Suppressor macrophage (primary cell): ENCODE measurements at regions not wholly inside any gene's neighbourhood (a gene's known extent, or its start where the extent isn't known, plus 50 kb on each side); places are given as distances from the start of the nearest gene placed in this dataset.
A peak's percentile ranks its signal among the peaks of the same experiment; 100 is the strongest.

Experiments
- DNase-seq, 4 experiments: peaks; one replicate each; pipeline ENCODE4 v3.0.0-alpha.2; 2020 to 2022

DNA sequence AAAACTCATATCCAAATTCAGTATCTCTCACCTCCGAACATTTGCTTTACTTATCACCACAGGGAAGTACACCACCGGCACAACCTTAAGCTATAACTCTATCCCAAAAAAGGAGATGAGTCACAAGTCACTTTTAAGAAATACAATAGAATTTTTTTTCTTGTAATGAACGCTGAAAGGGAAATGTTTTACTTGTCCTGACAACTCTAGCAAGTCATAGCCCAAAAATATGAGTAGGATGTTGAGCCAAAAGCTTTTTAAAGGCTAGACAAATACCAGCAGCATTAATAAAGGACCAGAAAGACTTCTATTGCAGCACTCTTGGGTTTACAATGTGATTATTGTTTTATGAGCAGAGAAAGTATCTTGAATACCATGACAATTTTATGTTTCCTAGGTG, 147.3 kb upstream of the FST start:
- DNase-seq, result no peak

DNA sequence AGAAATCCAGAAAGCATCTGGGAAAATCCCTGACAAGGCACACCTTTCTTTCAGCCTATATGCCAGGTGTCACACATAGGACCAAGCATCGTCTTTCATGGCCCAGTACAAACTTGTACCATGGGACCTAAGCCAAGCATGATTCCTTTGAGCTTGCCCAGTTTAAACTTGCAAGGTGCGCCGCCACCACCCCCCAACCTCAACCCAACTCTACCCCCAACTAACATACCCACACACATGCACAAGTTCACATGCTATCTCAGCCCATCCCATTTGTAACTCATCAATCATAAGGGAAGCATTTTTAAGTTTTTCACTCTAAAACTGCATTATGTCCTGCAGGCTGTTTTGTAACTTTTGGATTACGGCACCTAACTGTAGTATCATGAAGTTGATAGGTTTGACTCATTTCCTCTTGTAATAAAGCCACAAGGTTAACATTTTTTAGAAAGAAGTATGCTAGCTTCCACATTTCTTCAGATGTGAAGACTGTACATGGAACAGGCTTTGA, 145.9 kb upstream of the FST start:
- peak in 2 of 4 experiments; percentile 12 to 28 for DNase-seq

DNA sequence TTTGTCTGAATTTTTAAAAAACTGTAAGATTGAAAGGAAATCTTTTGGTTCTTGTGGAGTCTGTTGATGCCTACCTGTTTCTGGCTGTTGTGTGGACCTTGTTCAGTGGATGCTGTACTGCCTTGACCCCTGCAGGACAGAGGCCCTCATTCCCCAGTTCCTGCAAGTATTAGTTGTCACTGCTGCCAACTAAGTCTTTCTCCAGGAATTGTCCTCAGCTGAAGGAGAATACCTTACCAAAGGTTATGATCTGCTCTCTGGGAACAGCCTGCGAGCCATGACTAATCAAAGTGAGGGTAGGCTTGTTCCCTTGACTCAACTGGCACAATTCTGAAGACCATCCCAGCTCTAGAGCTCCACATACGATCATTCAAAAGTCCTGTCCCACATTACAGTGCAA, 145.3 kb upstream of the FST start:
- DNase-seq, result peak in 1 of 4 experiments; percentile 3

DNA sequence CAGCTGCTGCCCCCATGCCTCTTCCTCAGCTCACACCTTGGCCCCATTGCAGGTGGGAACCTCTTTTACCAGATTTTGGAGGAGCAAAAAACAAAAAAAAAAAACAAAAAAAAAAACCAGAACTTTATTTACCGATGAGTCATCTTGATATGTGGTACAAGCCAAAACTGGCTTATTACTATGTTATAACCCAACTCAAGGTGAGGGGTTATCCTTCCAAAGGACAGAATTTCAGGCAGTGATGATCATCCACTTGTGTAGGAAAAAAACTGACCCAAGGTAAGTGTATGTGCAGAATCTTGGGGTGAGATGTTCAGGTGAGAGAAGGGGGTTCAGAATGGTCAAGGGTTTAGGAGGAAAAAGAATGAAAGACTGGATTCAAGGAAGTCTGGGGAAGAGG, 142.6 kb upstream of the FST start:
- DNase-seq, result no peak

DNA sequence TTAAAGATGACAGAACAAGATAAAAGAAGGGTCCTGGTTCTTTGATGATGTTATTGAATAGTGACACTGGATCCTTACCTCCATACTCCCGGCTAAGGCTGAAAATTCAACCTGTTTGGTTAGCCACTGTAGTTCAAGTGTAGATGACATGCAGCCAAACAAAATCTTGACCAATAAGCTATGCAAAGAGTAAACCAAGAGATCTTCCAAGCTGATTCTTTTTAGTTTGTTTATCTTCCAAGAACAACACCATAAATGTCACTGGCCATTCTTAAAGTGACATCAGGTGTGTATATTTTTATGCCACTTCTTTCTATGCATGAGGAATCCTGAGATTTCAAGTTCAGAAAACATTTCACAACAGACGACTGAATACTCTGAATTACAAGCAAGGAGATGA, 141.5 kb upstream of the FST start:
- no peak for DNase-seq

DNA sequence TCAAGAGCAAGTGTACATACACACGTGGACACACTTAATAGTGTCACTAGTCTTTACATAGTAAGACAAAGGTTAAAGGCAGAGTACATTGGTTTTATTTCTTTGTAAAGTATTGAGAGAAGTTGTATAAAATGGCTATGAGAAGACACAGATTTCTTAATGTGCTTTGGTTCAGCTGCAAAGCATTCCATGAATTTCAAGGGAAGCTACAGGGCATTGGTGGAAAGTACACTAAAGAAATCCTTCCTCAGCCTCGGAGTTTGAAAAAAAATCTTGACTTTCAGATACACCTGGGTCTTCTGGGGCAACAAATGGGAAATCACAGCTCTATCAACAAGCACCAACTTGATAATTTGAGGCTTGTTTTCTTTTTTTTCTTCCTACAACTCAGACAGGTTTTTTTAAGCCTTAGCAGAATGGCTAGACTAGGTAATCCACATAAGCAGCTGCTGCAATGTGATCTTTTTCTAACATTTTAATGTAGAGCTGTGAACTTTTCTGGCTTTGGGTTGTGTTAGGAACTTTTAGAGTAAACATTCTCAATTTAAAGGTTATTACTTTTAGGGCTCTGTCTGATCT, 140.4 kb upstream of the FST start:
- no peak for DNase-seq

DNA sequence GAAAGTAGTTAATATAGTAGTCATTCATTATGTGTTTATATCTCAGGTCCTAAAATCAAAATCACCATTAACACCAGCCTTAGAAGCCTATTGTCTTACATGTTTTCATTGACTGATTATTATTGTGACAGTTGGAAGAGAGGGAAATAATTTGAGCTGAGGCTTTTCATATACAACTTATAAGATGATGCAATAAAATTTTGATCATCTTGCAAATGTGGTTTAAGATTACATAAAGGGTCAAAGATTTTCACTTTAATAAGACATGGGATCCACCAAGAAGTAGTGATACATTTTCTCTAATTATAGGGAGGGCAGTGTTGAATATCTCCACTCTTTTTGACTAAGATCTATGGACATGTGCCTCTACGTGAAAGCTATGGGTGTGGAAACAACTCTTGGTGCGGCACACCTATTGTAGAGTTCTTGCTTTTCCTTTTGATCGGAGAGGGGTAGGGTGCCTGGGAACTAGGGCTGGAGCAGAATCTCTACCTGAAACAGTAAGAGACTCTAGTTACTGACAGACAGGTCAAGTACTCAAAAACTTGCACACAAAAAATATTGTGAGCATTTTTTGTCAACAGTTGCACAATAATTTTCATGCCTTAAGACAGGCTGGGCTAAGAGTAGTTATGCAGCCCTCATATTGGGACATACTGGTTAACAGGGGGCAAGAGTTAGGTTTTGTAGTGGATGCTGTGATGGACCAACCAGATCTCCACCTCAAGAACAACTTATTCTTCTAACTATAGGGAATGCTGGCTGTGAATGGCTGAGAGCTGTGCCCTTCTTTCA, 139.3 kb upstream of the FST start:
- no peak for DNase-seq

DNA sequence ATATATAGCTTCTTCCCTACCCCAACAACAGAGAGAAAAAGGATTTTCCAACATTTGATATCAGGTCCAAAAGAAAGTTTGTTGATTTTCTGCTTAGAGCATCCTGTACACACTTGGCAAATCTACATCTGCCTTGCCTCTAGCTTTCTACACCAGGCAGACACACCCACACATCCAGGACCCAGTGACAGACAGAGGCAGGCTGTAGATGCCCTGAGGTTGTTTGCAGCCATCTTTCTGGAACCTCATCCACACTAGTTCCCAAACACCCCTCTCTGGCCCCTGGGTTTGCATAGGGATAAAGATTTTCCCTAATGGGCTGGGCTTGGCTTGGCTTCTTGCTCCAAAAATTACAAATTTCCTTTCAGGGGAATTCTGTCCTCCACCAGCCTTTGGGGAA, 138.2 kb upstream of the FST start:
- DNase-seq, result no peak

DNA sequence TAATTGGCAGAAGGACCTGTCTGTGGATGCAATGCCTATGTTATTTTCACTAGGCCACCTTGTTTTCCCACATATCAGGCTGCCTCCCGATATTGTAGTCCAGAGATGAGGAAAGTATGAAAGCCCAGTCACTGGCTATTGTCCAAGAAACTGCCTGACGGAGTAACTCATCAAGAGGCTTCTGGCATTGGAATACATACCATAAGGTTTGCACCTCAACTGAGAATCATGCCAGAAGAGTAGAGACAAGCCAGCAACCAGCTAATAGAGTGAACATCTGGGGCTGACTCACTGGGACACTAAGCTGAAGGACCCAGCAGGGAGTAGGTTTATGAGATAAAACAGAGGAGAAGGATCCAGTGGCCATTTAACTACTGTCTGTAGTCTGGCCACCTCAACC, 137.2 kb upstream of the FST start:
- DNase-seq, result no peak

DNA sequence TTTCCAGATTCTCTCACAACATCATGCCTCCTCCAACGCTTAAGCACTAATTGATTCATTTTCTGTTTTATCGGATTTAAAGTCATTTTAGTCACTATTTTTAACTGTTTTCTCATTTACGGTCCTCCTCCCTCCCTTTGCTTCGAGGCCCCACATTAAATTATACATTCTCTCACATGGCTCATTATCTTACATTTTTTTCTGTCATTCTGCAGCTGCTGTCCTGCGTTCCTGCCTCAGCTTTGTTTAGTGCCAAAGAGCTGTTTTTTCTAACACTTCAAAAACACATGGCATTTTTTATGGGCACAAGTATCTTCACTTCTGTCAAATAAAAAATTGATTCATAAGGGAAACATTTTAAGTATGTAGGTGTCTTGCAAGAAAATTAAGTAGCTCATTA, 130.1 kb upstream of the FST start:
- DNase-seq, result no peak

DNA sequence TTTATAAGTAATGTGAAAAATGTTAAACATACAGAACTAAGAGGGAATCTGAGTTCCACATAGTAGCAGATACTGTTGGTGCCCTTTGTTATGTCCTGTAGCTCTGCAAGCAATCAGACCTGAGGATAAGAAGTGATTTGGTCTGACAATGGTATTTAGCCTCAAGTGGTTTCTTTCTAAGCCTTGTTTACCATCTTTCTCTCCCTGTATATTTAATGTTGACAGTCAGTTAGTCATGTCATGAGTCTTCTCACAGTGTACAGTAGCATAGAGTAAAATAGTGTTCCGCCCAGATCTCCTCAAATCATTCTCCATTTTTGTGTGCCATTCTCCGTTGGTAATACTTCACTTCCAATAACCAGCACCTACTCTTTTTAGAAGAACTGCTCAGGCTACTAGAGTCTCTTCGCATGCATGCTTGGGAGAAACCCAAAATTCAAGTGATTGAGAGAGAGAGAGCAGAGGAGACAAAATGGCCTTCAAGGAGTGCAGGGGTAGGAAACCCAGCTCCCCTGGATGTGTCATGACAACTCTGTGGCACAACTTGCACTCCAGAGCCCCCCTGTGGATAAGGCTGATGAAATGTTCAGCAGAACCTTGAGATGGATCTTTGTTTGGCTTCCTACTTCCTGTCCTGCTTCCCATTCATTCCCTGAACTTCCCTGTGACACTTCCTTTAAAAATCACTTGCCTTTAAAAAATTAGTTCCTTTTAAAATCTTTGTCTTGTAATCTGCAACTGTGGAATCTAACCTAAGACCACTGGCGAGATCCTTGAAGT, 129.2 kb upstream of the FST start:
- no peak for DNase-seq

DNA sequence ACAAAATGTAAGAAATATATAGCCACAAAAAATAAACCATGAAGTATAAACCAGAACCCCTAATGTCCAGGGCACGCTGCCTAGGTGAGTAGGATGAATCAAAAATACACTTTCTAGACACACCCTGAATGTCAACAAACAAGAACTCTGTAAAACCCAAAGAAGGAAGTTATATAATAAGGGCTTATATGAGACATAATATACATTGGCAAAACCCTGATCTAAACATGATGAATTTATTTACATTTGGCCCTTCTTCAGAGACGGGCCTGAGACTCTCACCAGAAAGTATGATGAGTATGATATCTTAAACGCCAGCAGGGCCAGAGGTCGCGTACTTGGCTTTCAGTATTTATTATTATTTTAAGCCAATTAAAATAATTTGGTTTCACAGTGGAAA, 125.1 kb upstream of the FST start:
- no peak for DNase-seq

DNA sequence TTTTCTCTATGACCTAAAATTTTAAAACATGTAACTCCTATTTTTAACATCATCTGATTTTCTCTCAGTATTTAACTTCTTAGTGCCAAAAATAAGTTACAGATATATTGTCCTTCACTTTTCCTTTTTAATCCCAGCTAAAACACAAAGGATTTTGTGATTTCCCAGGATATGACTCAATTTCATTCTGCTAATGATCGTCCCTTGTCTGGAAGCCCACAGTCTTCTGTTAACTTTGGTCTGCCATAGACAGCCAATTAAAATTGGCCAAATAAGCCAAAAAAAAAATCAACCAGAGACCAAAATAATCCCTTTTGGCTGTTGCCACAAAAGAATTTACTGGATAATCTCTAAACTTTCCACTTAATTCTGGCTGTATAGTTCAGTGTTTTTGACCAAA, 124.5 kb upstream of the FST start:
- no peak for DNase-seq

DNA sequence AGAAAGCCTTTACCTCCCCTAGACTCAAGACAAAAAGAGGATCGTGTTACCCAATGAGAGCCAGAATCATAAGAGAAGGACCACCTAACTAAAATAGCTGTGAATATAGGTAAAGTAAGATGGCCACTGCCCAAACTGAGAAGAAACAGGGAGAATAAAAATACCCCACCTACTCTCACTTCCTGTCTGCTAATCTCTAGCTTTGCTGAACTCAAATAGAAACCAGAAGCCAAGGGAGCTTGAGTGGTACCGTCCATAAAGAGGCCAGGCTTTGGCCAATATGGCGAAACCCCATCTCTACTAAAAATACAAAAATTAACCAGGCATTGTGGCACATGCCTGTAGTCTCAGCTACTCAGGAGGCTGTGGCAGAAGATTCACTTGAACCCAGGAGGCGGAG, 123.0 kb upstream of the FST start:
- DNase-seq, result no peak

DNA sequence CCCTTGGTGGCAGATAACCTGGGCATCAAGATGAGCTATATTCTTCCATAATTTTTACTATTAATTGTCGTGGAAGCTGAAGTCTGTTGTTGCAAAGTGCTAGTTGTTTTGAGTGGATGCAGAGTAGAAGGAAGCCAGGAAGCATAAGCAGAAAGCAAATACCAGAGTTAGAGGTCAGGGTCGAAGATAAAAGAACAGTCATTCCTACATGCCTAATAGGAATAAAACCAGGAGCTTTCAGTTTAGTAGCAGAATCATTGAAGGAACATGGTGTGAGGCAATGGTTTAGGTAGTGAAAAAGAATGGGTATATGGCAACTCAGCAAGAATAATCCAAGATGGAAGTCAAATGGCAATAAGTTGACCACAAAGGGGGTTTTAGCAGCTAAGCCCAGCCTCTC, 121.6 kb upstream of the FST start:
- DNase-seq, result no peak

DNA sequence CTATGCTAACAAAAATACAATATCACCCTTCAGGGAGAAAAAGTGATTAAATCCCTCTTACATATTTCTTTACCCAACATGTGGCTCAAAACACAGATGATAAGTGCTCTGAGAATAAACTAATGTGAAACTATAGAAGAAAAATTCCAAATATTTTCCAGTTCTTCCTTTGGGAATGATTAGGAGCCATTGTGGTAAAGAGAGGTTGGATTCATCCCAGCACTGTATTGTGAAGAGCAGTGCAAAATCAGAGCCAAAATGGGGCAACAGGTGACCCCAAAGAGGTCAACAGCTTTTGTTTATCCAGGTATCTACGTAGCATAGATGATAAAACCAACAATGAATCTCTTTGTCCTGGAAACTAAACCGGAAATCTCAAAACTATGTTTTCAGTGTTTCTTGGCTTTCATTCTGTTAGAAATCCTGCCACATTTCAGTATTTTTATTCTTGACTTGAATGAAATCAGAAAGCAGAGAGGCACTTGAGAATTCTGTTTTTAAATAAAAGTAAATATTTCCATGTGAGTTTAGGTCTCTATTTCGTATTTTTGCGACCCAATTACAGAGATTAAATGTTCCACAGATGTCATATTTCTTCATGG, 120.4 kb upstream of the FST start:
- no peak for DNase-seq

DNA sequence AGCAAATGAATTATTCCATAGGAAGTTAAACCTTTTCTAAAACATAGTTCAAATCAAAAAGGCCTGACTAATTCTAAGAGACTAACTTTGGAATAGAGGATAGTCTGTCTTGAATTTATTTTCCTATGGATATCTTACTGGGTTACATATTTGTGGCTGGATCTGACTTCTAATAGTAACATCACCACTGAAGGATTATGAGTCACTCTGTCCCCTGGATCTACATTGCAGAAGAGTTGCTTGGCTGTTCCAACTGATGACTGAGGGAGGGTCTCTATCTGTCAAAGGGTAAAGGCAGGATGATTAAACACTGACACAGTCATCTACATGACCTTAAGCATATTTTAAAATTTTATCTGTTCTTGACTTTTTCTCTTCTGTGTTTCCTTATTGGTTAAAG, 119.6 kb upstream of the FST start:
- DNase-seq, result no peak

DNA sequence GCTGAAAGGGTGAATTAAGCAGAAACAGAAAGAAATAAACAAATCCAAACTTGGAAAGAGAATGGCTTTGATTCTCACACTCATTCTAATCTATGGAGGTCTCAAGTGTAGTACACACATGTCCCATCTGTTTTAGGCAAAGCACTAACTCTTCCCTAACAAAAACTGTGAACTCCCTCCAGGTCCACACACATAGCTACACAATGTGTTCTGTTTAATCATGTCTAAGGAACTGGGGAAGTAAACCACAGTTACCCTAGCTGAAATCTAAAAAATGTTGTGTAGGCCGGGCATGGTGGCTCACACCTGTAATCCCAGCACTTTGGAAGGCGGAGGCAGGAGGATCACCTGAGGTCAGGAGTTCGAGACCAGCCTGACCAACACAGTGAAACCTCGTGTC, 118.7 kb upstream of the FST start:
- no peak for DNase-seq

DNA sequence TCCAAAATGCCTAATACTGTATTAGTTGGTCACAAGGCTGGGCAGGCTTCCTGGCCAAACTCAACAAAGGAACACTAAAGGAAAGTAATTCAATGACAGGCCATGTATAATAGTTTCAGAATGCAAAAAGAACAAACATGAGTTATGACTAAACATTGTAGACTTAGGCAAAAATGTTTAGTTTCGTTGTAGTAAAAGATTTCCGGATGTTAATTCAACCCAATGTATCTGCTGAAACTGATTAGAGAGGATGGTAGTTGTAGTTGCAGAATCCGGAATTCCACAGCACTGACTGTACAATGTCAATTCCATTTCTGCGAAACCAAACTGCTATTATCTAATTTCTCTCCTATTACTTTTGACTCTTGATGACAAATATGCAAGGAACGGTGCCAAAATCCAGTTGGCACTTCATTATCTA, 117.9 kb upstream of the FST start:
- DNase-seq, result no peak

DNA sequence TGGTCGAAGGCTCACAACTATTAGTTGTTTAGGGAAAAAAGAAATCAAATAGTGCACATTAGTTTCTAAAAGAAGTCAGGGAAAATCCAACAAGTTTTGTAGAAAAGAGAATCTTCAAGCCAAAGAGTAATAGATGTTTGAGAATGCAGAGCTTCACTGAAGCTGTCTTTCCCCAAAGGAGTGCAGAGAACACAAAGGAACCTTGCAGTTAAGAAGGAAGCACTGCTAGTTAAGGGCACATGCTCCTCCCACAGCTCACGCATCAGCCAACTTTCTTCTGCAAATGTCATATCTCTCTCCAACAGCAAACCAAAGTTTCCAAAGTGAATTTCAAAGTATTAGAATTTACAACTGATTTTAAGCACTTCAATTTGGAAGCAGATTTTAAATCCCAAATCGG, 116.4 kb upstream of the FST start:
- DNase-seq, result no peak

DNA sequence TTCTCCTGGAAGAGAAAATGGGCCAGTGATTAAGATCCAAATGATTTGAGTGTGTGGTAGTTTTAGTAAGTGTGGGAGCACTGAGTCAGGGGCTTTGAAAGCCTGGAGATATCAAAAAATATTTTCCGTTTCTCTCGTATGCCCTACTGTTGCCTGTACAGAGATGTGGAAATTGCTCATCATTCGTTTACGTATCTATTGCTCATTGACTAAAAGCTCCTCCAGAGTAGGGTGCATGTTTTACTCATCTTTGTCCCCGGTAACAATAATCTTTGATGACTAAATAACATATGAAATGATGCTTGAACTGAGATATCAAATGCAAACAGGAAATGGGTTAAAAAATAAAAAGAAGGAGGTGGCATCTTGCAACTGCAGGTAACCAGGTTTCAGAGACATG, 114.2 kb upstream of the FST start:
- DNase-seq, result no peak

DNA sequence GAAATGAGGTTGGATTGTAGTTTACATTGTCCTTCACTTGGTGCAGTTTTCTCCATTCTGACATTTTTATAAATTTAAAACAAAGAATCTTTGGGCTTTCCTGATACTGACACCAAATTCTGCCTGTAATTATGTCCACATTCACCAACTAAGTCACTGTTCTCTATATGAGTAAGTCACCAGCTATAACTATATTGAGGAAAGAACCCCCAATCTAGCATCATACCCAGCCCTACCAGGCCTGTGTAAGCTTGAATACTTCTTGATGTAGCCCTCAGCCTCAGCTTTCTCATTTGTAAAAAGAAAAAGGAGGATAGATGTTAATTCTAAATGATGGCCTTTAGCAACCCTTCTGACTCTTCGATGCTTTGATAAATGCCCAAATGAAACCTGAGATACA, 112.7 kb upstream of the FST start:
- no peak for DNase-seq

DNA sequence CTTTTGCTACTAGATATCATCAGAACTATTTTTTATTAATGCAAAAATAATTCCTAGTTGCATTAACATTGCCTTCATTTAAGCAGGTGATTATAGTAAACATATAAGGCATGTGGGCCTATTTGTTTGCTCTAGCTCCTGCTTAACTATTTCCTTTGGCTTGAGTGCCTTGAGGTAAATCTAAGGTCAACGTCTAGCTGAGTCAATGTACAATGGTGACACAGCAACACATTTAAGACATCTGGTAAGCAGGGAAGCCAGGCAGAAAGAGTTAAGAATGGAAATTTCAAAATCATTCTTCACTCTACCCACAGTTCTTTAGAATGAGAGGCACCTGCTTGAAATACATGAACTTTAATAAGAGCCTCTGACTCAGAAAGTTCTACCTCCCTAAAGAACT, 111.9 kb upstream of the FST start:
- no peak for DNase-seq
